Endometrium (tissue), 2 donors: ENCODE measurements at regions not wholly inside any gene's neighbourhood (a gene's known extent, or its start where the extent isn't known, plus 50 kb on each side); places are given as distances from the start of the nearest gene placed in this dataset.

ENCODE experiments used
- FAIRE-seq: peaks from 2 replicates; lab custom pipeline; 2012; peaks lifted over from hg19 to GRCh38; lab: Jason Lieb, UNC
- donor health status: control.
- donor health status: control.

GRCh38 chr13:60772726-60773125 lies 375.7 kb downstream of the TDRD3 start:
- no peak for FAIRE-seq

GRCh38 chr13:60765700-60766411 lies 368.8 kb downstream of the TDRD3 start:
- no peak for FAIRE-seq

DNA sequence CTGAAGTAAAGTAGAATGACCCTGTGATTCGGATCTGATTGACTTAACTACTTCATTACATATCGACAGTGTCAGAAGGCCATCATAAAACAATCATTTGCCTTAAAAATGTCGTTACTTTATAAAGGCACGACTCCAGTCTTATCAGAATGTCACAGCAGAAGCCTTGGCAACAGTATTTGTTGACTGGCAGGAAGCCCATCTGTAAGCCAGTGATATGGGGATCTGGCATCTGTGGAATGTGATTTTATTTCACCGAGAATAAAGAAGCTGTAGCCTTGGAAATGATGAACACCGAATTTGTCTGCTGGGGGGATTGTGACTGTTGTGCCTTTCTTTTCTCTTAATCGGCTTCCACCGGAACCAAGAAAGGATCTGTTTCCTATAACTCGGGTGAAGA lies 362.5 kb downstream of the TDRD3 start:
- no peak for FAIRE-seq

DNA sequence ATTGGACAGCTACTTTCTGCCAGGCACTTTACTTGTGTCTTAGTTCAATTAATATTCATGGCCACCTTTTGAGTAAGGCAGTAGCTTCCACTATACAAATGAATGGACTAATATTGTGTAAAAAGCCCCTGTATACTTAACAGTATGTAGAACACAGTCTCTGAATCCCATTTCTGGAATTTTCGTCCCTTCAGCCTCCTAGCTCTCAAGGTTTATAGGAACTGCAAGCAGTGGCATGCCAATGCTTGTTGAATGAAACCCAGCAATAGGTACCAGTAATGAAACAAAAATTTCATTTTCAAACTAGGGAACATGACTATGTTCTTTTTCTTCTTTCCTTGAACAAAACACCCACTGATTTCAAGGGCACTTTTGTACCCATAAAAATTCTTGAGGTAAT lies 361.6 kb downstream of the TDRD3 start:
- no peak for FAIRE-seq

DNA sequence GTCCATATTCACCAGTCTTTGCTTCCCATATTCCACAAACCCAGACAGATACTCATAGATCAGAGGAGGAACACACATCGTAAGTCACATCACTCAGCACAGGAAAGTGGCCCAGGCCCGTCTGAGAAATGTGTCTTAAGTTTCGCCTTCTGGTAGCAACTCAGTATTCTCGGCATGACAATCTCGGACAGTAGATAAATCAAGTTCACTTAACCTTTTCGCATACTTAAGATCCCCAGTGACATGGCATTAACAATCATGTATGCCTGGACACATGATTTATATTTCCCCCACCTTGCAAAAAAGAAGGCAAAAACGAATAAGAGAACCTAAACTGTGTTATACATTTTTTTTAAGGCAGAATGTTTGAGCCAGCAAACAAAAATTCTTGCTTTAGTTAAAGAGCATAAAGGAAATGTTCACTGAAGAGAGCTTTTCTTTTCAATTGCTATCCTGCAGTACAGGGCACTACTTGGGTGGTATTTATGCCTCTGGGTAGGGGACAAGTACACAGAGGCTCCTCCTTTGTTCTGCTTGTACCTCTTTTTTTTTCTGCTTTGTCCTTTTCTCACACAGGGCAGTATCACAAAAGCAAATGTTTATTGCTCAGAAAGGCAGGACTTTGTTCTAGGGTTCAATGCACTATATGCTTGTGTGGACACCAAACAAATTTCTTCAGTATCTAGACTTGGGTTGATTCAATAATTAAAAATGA lies 360.6 kb downstream of the TDRD3 start:
- no peak for FAIRE-seq

GRCh38 chr13:60756306-60756705 lies 359.3 kb downstream of the TDRD3 start:
- FAIRE-seq = no peak

DNA sequence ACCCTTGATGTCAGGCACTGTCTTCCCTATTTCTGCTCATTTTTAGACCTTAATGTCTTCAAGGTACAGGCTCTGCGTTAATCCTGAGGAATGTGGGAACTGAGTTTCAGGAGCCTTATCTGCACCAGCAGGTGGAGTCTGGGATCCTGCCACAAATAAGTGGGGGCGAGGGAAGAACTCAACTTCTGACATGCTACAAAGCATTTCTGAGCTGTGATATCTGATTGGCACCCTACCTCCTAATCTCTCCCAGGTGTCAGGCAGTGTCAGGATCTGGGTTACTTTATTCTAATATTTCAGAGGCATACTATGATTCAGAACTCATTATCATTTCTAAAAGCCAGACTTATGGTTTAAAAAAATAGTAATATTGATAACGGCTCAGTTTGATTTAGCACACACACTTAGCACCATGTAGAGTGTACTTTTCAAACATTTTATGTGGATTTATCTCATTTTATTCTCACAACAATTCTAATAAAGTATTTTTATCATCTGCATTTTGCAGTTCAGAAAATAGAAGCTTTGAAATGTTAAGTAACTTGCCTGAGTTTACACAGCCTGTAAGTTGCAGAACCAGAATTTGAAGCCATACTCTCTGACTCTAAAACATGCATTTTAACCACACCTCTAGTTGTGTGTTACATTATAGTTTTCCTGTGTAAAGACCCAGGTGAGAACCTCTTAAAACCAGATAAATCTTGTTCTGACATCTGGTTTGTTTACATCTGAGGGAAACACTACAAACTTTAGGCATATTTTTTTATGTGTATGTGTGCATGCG lies 358.6 kb downstream of the TDRD3 start:
- no peak for FAIRE-seq

- FAIRE-seq = no peak
Observed at GRCh38 chr13:60754211-60755090, 357.4 kb downstream of the TDRD3 start.

- no peak for FAIRE-seq
Observed at GRCh38 chr13:60753641-60754040, 356.6 kb downstream of the TDRD3 start.

GRCh38 chr13:60745343-60745742 lies 348.3 kb downstream of the TDRD3 start:
- no peak for FAIRE-seq

DNA sequence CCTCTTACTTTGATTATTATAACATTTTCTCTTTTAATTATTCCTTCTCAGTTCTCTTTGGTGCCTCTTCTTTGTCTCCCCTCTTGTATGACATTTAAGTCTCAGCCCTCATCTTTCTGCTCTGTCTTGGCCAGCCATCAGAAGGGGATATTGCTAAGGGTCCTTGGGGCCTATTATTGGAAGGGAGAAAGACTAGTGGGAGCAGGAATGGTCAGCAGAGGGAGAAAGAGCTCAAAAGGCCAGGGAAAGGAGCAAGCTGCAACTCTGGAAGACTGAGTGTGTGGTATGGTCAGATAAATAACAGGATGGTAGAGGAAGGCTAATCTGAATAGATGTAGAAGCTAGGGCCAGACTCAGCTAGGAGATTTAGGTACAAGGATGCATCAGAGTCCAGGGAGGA lies 336.9 kb downstream of the TDRD3 start:
- no peak for FAIRE-seq

DNA sequence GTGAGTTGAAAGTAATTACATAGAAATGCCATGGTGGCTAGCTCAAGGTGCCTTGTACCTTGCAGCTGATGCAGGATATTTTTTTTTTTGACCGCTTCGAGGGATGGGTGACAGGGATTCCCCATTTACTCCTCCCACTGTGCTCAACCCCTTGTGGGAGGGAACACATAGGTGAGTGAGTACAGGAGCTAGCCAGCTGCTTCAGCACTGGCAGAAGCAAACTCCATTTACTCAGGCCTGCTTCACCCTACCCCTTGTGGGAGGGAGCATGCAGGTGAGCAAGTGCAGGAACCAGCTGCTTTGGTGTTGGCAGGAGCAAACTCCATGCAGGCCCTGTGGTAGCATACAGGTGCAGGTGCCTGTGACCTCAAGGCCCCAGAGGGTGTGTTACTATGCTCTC lies 330.1 kb downstream of the TDRD3 start:
- FAIRE-seq = no peak

GRCh38 chr13:60721063-60721462 lies 324.0 kb downstream of the TDRD3 start:
- no peak for FAIRE-seq

GRCh38 chr13:60720590-60720989 lies 323.6 kb downstream of the TDRD3 start:
- no peak for FAIRE-seq

- no peak for FAIRE-seq
Observed at GRCh38 chr13:60716313-60716712, 319.3 kb downstream of the TDRD3 start.

GRCh38 chr13:60707878-60708277 lies 310.9 kb downstream of the TDRD3 start:
- no peak for FAIRE-seq

DNA sequence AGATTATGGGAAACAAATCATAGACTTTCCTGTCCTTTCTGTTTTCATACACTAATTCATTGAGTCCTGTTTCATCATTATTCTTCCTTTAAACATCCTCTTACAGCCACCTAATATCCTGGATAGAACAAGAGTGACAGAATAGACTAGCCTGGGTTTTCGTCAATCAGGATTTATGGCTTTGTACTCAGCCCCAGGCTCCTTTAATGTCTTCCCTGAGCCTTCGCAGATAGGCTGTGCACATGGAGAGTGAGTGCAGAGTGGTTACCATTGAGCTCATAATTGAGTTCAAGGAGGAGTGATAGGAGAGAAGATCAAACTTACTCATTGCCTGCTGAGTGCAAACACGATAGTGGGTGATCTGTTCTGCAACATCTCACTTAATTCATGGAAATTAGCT lies 304.9 kb downstream of the TDRD3 start:
- no peak for FAIRE-seq

DNA sequence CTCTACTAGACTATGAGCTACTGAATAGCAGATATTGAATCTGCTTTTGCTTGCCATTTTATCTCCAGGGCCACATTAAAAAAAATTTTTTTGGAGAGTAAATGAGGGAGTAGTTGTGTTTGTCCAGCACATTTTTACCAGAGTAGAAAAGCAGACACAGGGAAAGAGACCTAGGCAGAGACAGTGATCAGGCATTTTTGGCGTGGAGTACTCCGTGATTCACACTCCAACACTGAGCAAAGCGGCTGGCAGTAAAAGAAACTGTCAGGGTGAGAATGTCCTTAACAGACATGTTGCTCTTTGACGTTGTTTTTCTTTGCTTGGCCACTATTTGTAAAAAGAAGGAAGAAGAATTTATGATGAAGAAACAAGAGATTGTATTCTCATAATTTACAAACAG lies 304.0 kb downstream of the TDRD3 start:
- no peak for FAIRE-seq

DNA sequence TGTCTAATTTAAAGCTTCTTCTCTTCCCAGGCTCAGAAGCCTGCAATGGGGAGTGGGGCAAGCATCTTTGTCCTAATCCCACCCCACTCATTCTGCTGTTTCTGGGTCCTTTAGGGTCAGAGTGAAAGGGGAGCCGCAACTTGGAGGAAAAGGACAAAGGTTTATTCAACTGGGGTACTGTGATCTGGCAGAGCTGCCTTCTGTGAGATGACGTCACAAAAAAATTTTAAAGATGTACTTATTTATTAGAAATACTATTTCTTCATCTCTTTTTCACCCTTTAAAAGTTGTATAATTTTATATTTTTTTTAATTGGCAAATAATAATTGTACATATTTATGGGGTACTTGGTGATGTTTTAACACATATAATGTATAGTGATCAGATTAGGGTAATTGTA lies 302.6 kb downstream of the TDRD3 start:
- FAIRE-seq = no peak

- FAIRE-seq = no peak
Observed at GRCh38 chr13:60696602-60697001, 299.6 kb downstream of the TDRD3 start.

DNA sequence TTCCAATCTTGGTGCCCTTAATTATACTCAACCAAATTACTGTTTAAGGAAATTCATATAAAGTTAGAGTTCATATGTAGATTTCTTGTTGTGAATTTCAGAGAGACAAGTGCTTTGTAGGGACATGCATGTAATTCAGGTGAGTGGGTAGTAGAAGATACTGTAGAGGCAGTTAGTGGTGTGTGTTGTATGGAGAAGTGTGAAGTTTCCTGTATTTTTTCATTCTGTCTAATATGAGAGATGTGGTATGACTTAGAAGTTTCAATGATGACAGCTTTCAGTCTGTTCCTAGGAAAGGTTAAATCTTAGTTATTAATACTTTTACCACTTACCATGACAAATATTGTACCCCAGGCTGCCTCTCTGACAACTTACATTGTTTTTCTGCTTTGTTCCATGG lies 294.2 kb downstream of the TDRD3 start:
- FAIRE-seq = no peak

DNA sequence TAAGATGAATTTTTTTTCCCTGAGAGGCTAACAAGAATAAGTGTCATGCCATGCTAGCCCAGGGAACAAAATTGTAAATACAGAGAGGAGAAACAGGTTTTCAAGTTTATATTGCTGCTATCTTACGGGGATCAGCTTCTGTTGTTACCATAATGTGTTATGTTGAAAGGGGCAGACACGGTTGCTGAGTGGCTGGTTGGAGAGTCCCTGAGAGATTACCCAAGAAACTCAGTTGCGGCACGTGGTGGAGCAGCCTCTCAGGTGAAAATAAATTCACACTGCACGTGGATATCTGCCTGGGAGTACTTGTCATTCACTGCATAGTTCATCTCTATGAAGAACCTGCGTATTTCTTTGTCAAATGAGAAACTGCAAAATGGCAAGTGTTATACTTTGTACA lies 293.6 kb downstream of the TDRD3 start:
- no peak for FAIRE-seq
